IMR-90 (cell line): ENCODE measurements at regions not wholly inside any gene's neighbourhood (a gene's known extent, or its start where the extent isn't known, plus 50 kb on each side); places are given as distances from the start of the nearest gene placed in this dataset.

Experiments used
- ATAC-seq: fragments of 200-7000 bp; cut with Tn5 transposase; 2 replicates; pipeline ENCODE4 v1.9.1; 2020; ENCODE audit warnings: low read depth, mild to moderate bottlenecking, moderate library complexity
- BruUV-seq: library from RNA; stranded (reverse); fragments of 400-500 nt; replicated peaks from 2 replicates; lab custom pipeline; 2021; lab: Mats Ljungman, UMichigan
- CTCF ChIA-PET: fragments of 300-600 bp; formaldehyde crosslinking; extraction: SDS; loops from one replicate; lab custom pipeline; 2021; ENCODE audit warnings: antibody characterized with exemption; lab: Yijun Ruan, JAX
- POLR2A ChIA-PET: fragments of 300-600 bp; sonication (Branson Sonifier 250); formaldehyde crosslinking; loops from one replicate; lab custom pipeline; 2022; ENCODE audit warnings: antibody characterized with exemption; ENCODE audit not compliant: unreplicated experiment; lab: Charles Lee
- DNase-seq: peaks from one replicate; pipeline ENCODE4 v3.0.0; 2013
- H2AFZ ChIP-seq: replicated peaks from 2 replicates; pipeline ENCODE3; 2013; ENCODE audit warnings: low read length, mild to moderate bottlenecking; ENCODE audit not compliant: poor library complexity
- H2AK5ac ChIP-seq: 2 replicates; pipeline ENCODE4 v1.6.1; 2013; ENCODE audit warnings: low read depth, low read length, inconsistent platforms
- H2AK9ac ChIP-seq: replicated peaks from 2 replicates; pipeline ENCODE3; 2013; ENCODE audit warnings: mild to moderate bottlenecking, low read depth, low read length, moderate library complexity; ENCODE audit not compliant: poor library complexity
- H2BK120ac ChIP-seq: 2 replicates; pipeline ENCODE4 v1.6.1; 2013; ENCODE audit warnings: low read depth, low read length, inconsistent platforms
- H2BK15ac ChIP-seq: 3 replicates; pipeline ENCODE4 v1.6.1; 2013; ENCODE audit warnings: low read depth, low read length, inconsistent platforms
- H2BK20ac ChIP-seq: 2 replicates; pipeline ENCODE4 v1.6.1; 2013; ENCODE audit warnings: low read depth, mild to moderate bottlenecking, inconsistent platforms, low read length, moderate library complexity
- H2BK5ac ChIP-seq: 2 replicates; pipeline ENCODE4 v1.6.1; 2013; ENCODE audit warnings: mild to moderate bottlenecking, low read depth, low read length, inconsistent platforms; ENCODE audit not compliant: poor library complexity, severe bottlenecking
- H3K14ac ChIP-seq: replicated peaks from 2 replicates; pipeline ENCODE4 v1.6.1; 2013; ENCODE audit warnings: low read depth, low read length, inconsistent platforms
- H3K18ac ChIP-seq: 2 replicates; pipeline ENCODE4 v1.6.1; 2013; ENCODE audit warnings: low read depth, low read length, control low read depth
- H3K23ac ChIP-seq: 2 replicates; pipeline ENCODE4 v1.6.1; 2013; ENCODE audit warnings: low read depth, low read length, inconsistent platforms
- H3K27ac ChIP-seq: 2 replicates; pipeline ENCODE4 v1.5.1; 2013; ENCODE audit warnings: mild to moderate bottlenecking, control low read depth, low read length; ENCODE audit not compliant: insufficient read depth
- H3K27me3 ChIP-seq: 2 replicates; pipeline ENCODE4 v1.6.1; 2013; ENCODE audit warnings: low read length; ENCODE audit not compliant: control insufficient read depth, insufficient read depth
- H3K36me3 ChIP-seq: 2 replicates; pipeline ENCODE4 v1.6.1; 2013; ENCODE audit warnings: low read length, mixed read lengths; ENCODE audit not compliant: control insufficient read depth, insufficient read depth
- H3K4ac ChIP-seq: 2 replicates; pipeline ENCODE4 v1.6.1; 2013; ENCODE audit warnings: low read depth, low read length, inconsistent platforms
- H3K4me1 ChIP-seq: 2 replicates; pipeline ENCODE4 v1.6.1; 2013; ENCODE audit warnings: low read length, mixed read lengths; ENCODE audit not compliant: control insufficient read depth, insufficient read depth
- H3K4me2 ChIP-seq: 2 replicates; pipeline ENCODE4 v1.6.1; 2013; ENCODE audit warnings: low read depth, mild to moderate bottlenecking, control low read depth, low read length, moderate library complexity
- H3K4me3 ChIP-seq: 2 replicates; pipeline ENCODE4 v1.5.1; 2013; ENCODE audit warnings: low read depth, mild to moderate bottlenecking, control low read depth, low read length, moderate library complexity; ENCODE audit not compliant: insufficient read depth
- H3K56ac ChIP-seq: 2 replicates; pipeline ENCODE4 v1.6.1; 2013; ENCODE audit warnings: low read length, inconsistent platforms; ENCODE audit not compliant: insufficient read depth; ENCODE audit errors: extremely low read depth
- H3K79me1 ChIP-seq, 2 experiments: 2 replicates each; pipeline ENCODE4 v1.6.1; 2013; ENCODE audit warnings: low read length in 2 of 2, inconsistent platforms in 1 of 2, low read depth in 1 of 2
- H3K9ac ChIP-seq: 2 replicates; pipeline ENCODE4 v1.6.1; 2013; ENCODE audit warnings: low read depth, low read length, control low read depth
- H3K9me1 ChIP-seq: 2 replicates; pipeline ENCODE4 v1.6.1; 2013; ENCODE audit warnings: low read length, inconsistent platforms; ENCODE audit not compliant: insufficient read depth
- H3K9me3 ChIP-seq: 2 replicates; pipeline ENCODE4 v1.6.1; 2013; ENCODE audit warnings: low read length; ENCODE audit not compliant: control insufficient read depth, insufficient read depth
- H4K20me1 ChIP-seq: 2 replicates; pipeline ENCODE4 v1.6.1; 2013; ENCODE audit warnings: low read length, inconsistent platforms; ENCODE audit not compliant: insufficient read depth
- H4K5ac ChIP-seq: 2 replicates; pipeline ENCODE4 v1.6.1; 2013; ENCODE audit warnings: mild to moderate bottlenecking, low read depth, low read length, control low read depth
- H4K8ac ChIP-seq, 2 experiments: 2 replicates each; pipeline ENCODE4 v1.6.1; 2013; ENCODE audit warnings: low read depth in 2 of 2, low read length in 2 of 2, control low read depth in 1 of 2, inconsistent platforms in 1 of 2
- H4K91ac ChIP-seq: 2 replicates; pipeline ENCODE4 v1.6.1; 2013; ENCODE audit warnings: low read depth, low read length, inconsistent platforms; ENCODE audit not compliant: insufficient read depth
- BHLHE40 ChIP-seq: fragments of 150-350 bp; IDR thresholded peaks from 2 replicates; pipeline ENCODE4 v1.6.1; 2016; ENCODE audit warnings: mild to moderate bottlenecking, low read depth, low read length
- CEBPB ChIP-seq: IDR thresholded peaks from 2 replicates; pipeline ENCODE4 v1.6.1; 2012; ENCODE audit warnings: low read depth, low read length, improper control_type of control experiment
- CHD1 ChIP-seq: IDR thresholded peaks from 2 replicates; pipeline ENCODE4 v1.6.1; 2012; ENCODE audit warnings: low read depth, low read length, improper control_type of control experiment
- CTCF ChIP-seq: conservative IDR thresholded peaks from 2 replicates; pipeline ENCODE4 v1.5.1; 2012; ENCODE audit warnings: mild to moderate bottlenecking, low read depth, low read length, improper control_type of control experiment
- FOS ChIP-seq: fragments of 150-350 bp; IDR thresholded peaks from 2 replicates; pipeline ENCODE4 v1.6.1; 2016; ENCODE audit warnings: low read depth, low read length
- MAFK ChIP-seq: IDR thresholded peaks from 2 replicates; pipeline ENCODE4 v1.6.1; 2012; ENCODE audit warnings: low read depth, low read length, improper control_type of control experiment
- MAZ ChIP-seq: IDR thresholded peaks from 2 replicates; pipeline ENCODE4 v1.6.1; 2012; ENCODE audit warnings: low read depth, mild to moderate bottlenecking, low read length, improper control_type of control experiment, moderate library complexity, borderline replicate concordance
- MXI1 ChIP-seq: IDR thresholded peaks from 2 replicates; pipeline ENCODE4 v1.6.1; 2012; ENCODE audit warnings: low read depth, mild to moderate bottlenecking, low read length, moderate library complexity, borderline replicate concordance
- NFE2L2 ChIP-seq: fragments of 150-350 bp; IDR thresholded peaks from 2 replicates; pipeline ENCODE4 v1.6.1; 2016; ENCODE audit warnings: low read depth, mild to moderate bottlenecking, low read length
- POLR2A ChIP-seq: IDR thresholded peaks from 2 replicates; pipeline ENCODE4 v1.6.1; 2012; ENCODE audit warnings: mild to moderate bottlenecking, low read depth, low read length
- RAD21 ChIP-seq: IDR thresholded peaks from 2 replicates; pipeline ENCODE4 v1.6.1; 2012; ENCODE audit warnings: low read length, improper control_type of control experiment
- RCOR1 ChIP-seq: IDR thresholded peaks from 2 replicates; pipeline ENCODE4 v1.6.1; 2012; ENCODE audit warnings: mild to moderate bottlenecking, low read length, improper control_type of control experiment; ENCODE audit not compliant: insufficient replicate concordance
- RFX5 ChIP-seq: IDR thresholded peaks from 2 replicates; pipeline ENCODE4 v1.8.0; 2012; ENCODE audit warnings: low read depth, mild to moderate bottlenecking, low read length, moderate library complexity
- SMC3 ChIP-seq: fragments of 150-350 bp; IDR thresholded peaks from 2 replicates; pipeline ENCODE4 v1.6.1; 2016; ENCODE audit warnings: low read depth, mild to moderate bottlenecking, antibody characterized with exemption, low read length, moderate library complexity
- USF2 ChIP-seq: fragments of 150-350 bp; IDR thresholded peaks from 2 replicates; pipeline ENCODE4 v1.6.1; 2017; ENCODE audit warnings: mild to moderate bottlenecking, antibody characterized with exemption, low read length, low read depth
- WGBS, 2 experiments: methylation state at CpG; one replicate each; pipeline versions ENCODE4 v1.1.5 to v1.1.7; 2013; ENCODE audit warnings: missing lambda C conversion rate in 2 of 2; ENCODE audit not compliant: insufficient read length in 1 of 2; ENCODE audit errors: extremely low coverage in 2 of 2; 5-methylcytosine and 5-hydroxymethylcytosine counted together
- dilution Hi-C: fragments of 300-500 bp; cut with HindIII; formaldehyde crosslinking; loops from one replicate; pipeline ENCODE4 v1.14.3; 2018; ENCODE audit warnings: low sequenced_read_pairs; ENCODE audit not compliant: unreplicated experiment
- in situ Hi-C: fragments of 300-500 bp; cut with MboI; formaldehyde crosslinking; loops from 3 replicates; pipeline ENCODE4 v1.14.3; 2019; ENCODE audit warnings: low sequenced_read_pairs, inconsistent platforms, mixed read lengths
- intact Hi-C: fragments of 100-400 bp; cut with micrococcal nuclease; formaldehyde crosslinking; loops from 2 replicates; pipeline ENCODE4 v1.10.0; 2022
- TF ChIP-seq, protein P1 (sequence below): fragments of 150-350 bp; IDR thresholded peaks from 2 replicates; pipeline ENCODE4 v1.6.1; 2016; ENCODE audit warnings: low read depth, mild to moderate bottlenecking, low read length, moderate library complexity, borderline replicate concordance

- no peaks in the 10 kb centered on the region for H3K9me3 ChIP-seq
- TF ChIP-seq RAD21 = no peak
- no peak for TF ChIP-seq CTCF
- TF ChIP-seq BHLHE40 = no peak
- TF ChIP-seq RFX5 = no peak
- no peak for TF ChIP-seq MXI1
- TF ChIP-seq, protein P1, sequence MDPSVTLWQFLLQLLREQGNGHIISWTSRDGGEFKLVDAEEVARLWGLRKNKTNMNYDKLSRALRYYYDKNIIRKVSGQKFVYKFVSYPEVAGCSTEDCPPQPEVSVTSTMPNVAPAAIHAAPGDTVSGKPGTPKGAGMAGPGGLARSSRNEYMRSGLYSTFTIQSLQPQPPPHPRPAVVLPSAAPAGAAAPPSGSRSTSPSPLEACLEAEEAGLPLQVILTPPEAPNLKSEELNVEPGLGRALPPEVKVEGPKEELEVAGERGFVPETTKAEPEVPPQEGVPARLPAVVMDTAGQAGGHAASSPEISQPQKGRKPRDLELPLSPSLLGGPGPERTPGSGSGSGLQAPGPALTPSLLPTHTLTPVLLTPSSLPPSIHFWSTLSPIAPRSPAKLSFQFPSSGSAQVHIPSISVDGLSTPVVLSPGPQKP = no peak
- TF ChIP-seq NFE2L2 = no peak
- no peak for TF ChIP-seq MAZ
- TF ChIP-seq RCOR1 = no peak
- no peak for TF ChIP-seq CEBPB
- no peak for TF ChIP-seq MAFK
- no peak for TF ChIP-seq FOS
- TF ChIP-seq SMC3 = no peak
- TF ChIP-seq CHD1 = no peak
- no peak for TF ChIP-seq POLR2A
- TF ChIP-seq USF2 = no peak
- H2AK5ac ChIP-seq = no peak overlapping the region
- H3K4me3 ChIP-seq = no peak overlapping the region
- no peak overlapping the region for H2AK9ac ChIP-seq
- DNase-seq (no peak), ATAC-seq (no peak)
- ChIA-PET POLR2A (no interaction called here), CTCF (no interaction called here)
- no peaks in the 10 kb centered on the region for H3K4me1 ChIP-seq
- H4K8ac ChIP-seq = no peak overlapping the region
- intact Hi-C loops = no loop called here
- H2BK120ac ChIP-seq = no peak overlapping the region
- no peak overlapping the region for H3K9ac ChIP-seq
- no peak overlapping the region for H4K5ac ChIP-seq
- H3K18ac ChIP-seq = no peak overlapping the region
- no peak overlapping the region for H3K27ac ChIP-seq
- H2AFZ ChIP-seq = no peak overlapping the region
- H2BK20ac ChIP-seq = no peak overlapping the region
- no peaks in the 10 kb centered on the region for H4K20me1 ChIP-seq
- no peak overlapping the region for H3K4ac ChIP-seq
- no peaks in the 10 kb centered on the region; the same call in 1 of the 2 replicates for H3K9me1 ChIP-seq
- no peak overlapping the region for H2BK5ac ChIP-seq
- H3K23ac ChIP-seq = no peak overlapping the region
- 84% methylated on average over 3 of the region's 8 CpGs; no CpG with 5 or more reads in 1 of the 2 experiments for WGBS, 2 experiments
- H3K27me3 ChIP-seq = peaks cover 17% of the 10 kb centered on the region
- H3K79me1 ChIP-seq = no peaks in the 10 kb centered on the region
- H2BK15ac ChIP-seq = no peak overlapping the region
- in situ Hi-C loops = no loop called here
- H3K14ac ChIP-seq = no peak overlapping the region
- dilution Hi-C loops = no loop called here
- H3K36me3 ChIP-seq = no peaks in the 10 kb centered on the region
- H4K91ac ChIP-seq = no peak overlapping the region
- H3K4me2 ChIP-seq = no peak overlapping the region
- no peak overlapping the region for H3K56ac ChIP-seq
- no TSS peak for BruUV-seq
Measured at GRCh38 chr11:115630214-115630613, 126.0 kb upstream of the CADM1 start.
